DOHH2 (cell line): ENCODE measurements at regions not wholly inside any gene's neighbourhood (a gene's known extent, or its start where the extent isn't known, plus 50 kb on each side); places are given as distances from the start of the nearest gene placed in this dataset.

Experiments
- H3F3A ChIP-seq: fragments of 200-600 bp; sonication (generic), shearing (Covaris generic); 2 replicates; pipeline ENCODE4 v1.6.0; 2016; ENCODE audit warnings: antibody characterized with exemption, mild to moderate bottlenecking; ENCODE audit not compliant: control insufficient read depth, insufficient read depth
- H3K27ac ChIP-seq: fragments of 200-600 bp; sonication (generic); 2 replicates; pipeline ENCODE4 v1.5.1; 2014; ENCODE audit warnings: low read depth, mild to moderate bottlenecking, low read length, moderate library complexity
- H3K27me3 ChIP-seq: fragments of 200-600 bp; sonication (generic); 2 replicates; pipeline ENCODE4 v1.6.1; 2014; ENCODE audit warnings: mild to moderate bottlenecking, low read length, mixed read lengths; ENCODE audit not compliant: control insufficient read depth
- H3K36me3 ChIP-seq: fragments of 200-600 bp; sonication (generic); 2 replicates; pipeline ENCODE4 v1.6.1; 2014; ENCODE audit warnings: mild to moderate bottlenecking, low read length, moderate library complexity, mixed read lengths; ENCODE audit not compliant: control insufficient read depth
- H3K4me1 ChIP-seq: fragments of 200-600 bp; sonication (generic); 2 replicates; pipeline ENCODE4 v1.6.1; 2014; ENCODE audit warnings: mild to moderate bottlenecking, low read length, mixed read lengths; ENCODE audit not compliant: control insufficient read depth
- H3K4me2 ChIP-seq: fragments of 200-600 bp; sonication (generic); 2 replicates; pipeline ENCODE4 v1.6.0; 2014; ENCODE audit warnings: mild to moderate bottlenecking, low read length, moderate library complexity
- H3K4me3 ChIP-seq: fragments of 200-600 bp; sonication (generic); 2 replicates; pipeline ENCODE4 v1.5.1; 2014; ENCODE audit warnings: mild to moderate bottlenecking, low read length, mixed read lengths
- H3K79me2 ChIP-seq: fragments of 200-600 bp; sonication (generic); 2 replicates; pipeline ENCODE4 v1.6.1; 2014; ENCODE audit warnings: mild to moderate bottlenecking, low read length, mixed read lengths; ENCODE audit not compliant: control insufficient read depth
- H3K9me2 ChIP-seq: fragments of 200-600 bp; sonication (generic); replicated peaks from 2 replicates; pipeline ENCODE4 v1.6.1; 2014; ENCODE audit warnings: mild to moderate bottlenecking, low read length, mixed read lengths; ENCODE audit not compliant: control insufficient read depth
- H3K9me3 ChIP-seq: fragments of 200-600 bp; sonication (generic); 2 replicates; pipeline ENCODE4 v1.6.1; 2014; ENCODE audit warnings: antibody characterized with exemption, low read length, mixed read lengths; ENCODE audit not compliant: control insufficient read depth, insufficient read depth
- H4K20me1 ChIP-seq: fragments of 200-600 bp; sonication (generic); 2 replicates; pipeline ENCODE4 v1.6.0; 2014; ENCODE audit warnings: low read depth, mild to moderate bottlenecking, antibody characterized with exemption, low read length, moderate library complexity; ENCODE audit not compliant: control insufficient read depth, insufficient read depth
- EZH2phosphoT487 ChIP-seq: fragments of 200-600 bp; sonication (generic); IDR thresholded peaks from 2 replicates; pipeline ENCODE4 v1.6.1; 2017; ENCODE audit warnings: borderline replicate concordance, mild to moderate bottlenecking, antibody characterized with exemption, low read length, moderate library complexity, mixed read lengths
- TF ChIP-seq, protein P1 (sequence below): fragments of 200-600 bp; sonication (generic); IDR thresholded peaks from one replicate; pipeline ENCODE4 v1.5.1; 2014; ENCODE audit warnings: antibody characterized with exemption, mild to moderate bottlenecking, low read depth, low read length; ENCODE audit not compliant: poor library complexity, severe bottlenecking

DNA sequence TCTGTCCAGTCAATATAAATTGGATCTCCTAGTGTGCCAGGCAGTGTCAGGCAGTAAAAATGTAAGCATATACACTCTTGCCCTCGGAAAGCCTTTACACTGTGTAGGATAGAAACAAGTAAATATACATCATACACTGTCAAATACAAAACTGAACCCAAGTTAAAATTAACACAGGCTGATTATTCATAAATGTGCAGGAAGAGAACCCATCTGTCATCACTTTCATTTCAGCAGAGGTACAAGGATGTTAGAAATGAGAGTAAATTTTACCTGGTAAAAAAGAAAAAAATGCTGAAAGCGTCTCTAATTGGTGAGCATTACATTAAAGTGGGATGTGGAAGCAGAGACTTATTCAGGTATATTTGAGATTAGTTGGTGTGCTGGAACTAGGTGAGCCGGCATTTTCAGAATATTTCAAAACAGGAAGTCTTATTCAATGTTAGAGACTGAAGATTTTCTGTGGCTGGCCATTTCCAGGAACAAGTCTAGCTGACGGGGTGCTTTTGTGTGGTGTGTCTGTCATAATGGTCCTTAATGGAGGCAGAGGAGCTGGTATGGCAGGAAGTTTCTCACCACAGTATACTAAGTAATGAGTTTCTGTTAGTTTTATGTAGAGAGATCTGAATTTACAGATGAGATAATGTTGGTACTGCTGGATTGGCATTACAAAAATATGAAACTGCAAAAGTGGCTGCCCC lies 192.6 kb downstream of the CASP12 start:
- Histone ChIP-seq H3F3A (no peaks in the 10 kb centered on the region), H4K20me1 (no peaks in the 10 kb centered on the region), H3K4me2 (peak overlapping the region; percentile 48), H3K79me2 (no peaks in the 10 kb centered on the region), H3K4me3 (peak overlapping the region; percentile 35), H3K27ac (no peak overlapping the region), H3K9me2 (no peaks in the 10 kb centered on the region), H3K9me3 (no peaks in the 10 kb centered on the region), H3K27me3 (no peaks in the 10 kb centered on the region), H3K4me1 (peaks cover 12% of the 10 kb centered on the region), H3K36me3 (no peaks in the 10 kb centered on the region)
- no peak for TF ChIP-seq EZH2phosphoT487
- TF ChIP-seq, protein P1, sequence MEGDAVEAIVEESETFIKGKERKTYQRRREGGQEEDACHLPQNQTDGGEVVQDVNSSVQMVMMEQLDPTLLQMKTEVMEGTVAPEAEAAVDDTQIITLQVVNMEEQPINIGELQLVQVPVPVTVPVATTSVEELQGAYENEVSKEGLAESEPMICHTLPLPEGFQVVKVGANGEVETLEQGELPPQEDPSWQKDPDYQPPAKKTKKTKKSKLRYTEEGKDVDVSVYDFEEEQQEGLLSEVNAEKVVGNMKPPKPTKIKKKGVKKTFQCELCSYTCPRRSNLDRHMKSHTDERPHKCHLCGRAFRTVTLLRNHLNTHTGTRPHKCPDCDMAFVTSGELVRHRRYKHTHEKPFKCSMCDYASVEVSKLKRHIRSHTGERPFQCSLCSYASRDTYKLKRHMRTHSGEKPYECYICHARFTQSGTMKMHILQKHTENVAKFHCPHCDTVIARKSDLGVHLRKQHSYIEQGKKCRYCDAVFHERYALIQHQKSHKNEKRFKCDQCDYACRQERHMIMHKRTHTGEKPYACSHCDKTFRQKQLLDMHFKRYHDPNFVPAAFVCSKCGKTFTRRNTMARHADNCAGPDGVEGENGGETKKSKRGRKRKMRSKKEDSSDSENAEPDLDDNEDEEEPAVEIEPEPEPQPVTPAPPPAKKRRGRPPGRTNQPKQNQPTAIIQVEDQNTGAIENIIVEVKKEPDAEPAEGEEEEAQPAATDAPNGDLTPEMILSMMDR: no peak

DNA sequence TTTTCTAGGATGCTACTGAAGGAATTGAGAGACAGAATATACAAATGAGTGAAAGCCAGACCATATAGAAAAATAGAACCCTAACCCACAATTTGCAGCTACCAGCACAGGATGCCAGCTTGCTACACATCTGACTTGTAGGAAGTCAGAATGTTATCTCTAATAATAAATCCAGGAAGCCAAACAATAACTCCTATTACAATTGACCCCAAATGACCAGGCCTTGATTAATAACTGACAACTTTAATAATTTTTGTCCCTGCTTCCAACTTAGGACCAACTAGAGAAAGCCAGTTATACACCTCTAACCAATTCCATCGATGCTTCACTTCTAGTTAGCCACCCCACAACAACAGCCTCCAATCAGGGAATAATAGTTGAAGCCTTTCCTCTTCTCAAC lies 193.4 kb downstream of the CASP12 start:
- no peaks in the 10 kb centered on the region for H3F3A ChIP-seq
- TF ChIP-seq, protein P1: no peak
- TF ChIP-seq EZH2phosphoT487: no peak
- no peaks in the 10 kb centered on the region for H3K79me2 ChIP-seq
- no peak overlapping the region for H3K4me2 ChIP-seq
- H3K27ac ChIP-seq: no peak overlapping the region
- no peaks in the 10 kb centered on the region for H3K27me3 ChIP-seq
- no peaks in the 10 kb centered on the region for H3K36me3 ChIP-seq
- no peaks in the 10 kb centered on the region for H4K20me1 ChIP-seq
- peaks cover 12% of the 10 kb centered on the region for H3K4me1 ChIP-seq
- no peaks in the 10 kb centered on the region for H3K9me2 ChIP-seq
- no peaks in the 10 kb centered on the region for H3K9me3 ChIP-seq
- no peak overlapping the region for H3K4me3 ChIP-seq

DNA sequence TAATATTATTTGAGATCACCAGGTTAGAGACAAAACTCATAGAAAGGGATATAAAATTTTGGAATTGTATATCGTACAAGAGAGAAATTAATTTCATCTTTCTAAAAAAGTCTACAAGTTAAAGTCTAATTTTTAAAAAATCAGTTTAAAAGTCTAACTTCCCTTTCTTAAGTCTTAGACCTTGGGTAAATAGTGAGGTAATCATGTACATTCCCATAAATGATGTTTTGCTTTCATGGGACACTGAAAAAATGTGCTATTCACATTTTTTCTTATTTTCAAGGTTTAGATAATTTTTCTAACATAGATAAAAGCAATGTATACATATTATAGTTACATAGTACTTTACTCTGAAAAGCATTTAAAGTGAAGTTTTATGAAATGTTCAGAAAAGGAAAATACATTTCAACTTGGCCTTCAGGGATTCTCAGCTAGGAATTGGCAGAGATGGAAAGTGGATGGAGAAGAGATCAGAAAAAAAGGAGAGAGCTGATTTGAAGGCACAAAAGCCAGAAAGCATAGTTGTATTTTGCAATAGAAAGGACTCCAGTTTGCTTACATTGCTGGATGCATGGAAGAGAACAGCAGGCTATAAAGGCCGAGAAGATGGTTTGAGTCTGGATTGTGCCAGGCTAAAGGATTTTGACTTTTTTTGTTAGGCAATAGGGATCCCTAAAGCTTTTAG lies 194.0 kb downstream of the CASP12 start:
- no peak overlapping the region for H3K27ac ChIP-seq
- H3K4me1 ChIP-seq: peaks cover 12% of the 10 kb centered on the region

More for the DNA sequence above, 194.0 kb downstream of the CASP12 start:
- no peaks in the 10 kb centered on the region for H3K79me2 ChIP-seq
- no peak overlapping the region for H3K4me2 ChIP-seq
- TF ChIP-seq, protein P1: no peak
- no peak for TF ChIP-seq EZH2phosphoT487
- no peaks in the 10 kb centered on the region for H4K20me1 ChIP-seq
- no peaks in the 10 kb centered on the region for H3F3A ChIP-seq
- no peaks in the 10 kb centered on the region for H3K27me3 ChIP-seq
- no peaks in the 10 kb centered on the region for H3K9me2 ChIP-seq
- H3K36me3 ChIP-seq: no peaks in the 10 kb centered on the region
- H3K4me3 ChIP-seq: no peak overlapping the region
- H3K9me3 ChIP-seq: no peaks in the 10 kb centered on the region
